HG02759 (cell line): ENCODE measurements at regions not wholly inside any gene's neighbourhood (a gene's known extent, or its start where the extent isn't known, plus 50 kb on each side); places are given as distances from the start of the nearest gene placed in this dataset.

Experiments
- ATAC-seq: cut with Tn5 transposase; IDR thresholded peaks from one replicate; pipeline ENCODE4 v1.9.1; 2021; ENCODE audit warnings: mild to moderate bottlenecking, moderate library complexity; ENCODE audit not compliant: unreplicated experiment

DNA sequence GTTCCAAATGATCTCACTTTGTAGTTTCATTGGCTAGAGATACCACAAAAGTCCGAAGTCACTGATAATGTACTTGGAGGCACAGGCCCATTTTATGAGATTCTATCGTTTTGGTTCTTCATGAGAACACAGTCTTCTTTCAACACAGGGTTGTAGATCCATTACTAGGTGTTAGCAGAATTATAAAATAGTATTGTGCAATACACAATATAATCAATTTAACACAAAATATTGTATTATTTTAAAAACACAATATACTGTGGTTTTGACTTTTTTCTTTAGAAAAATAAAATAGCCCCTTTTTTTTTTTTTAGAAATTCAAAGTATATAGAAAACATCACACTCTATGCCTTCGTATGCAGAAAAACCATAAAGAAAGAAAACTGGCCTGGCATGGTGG, 138.6 kb upstream of the TSC22D2 start:
- ATAC-seq: no peak

DNA sequence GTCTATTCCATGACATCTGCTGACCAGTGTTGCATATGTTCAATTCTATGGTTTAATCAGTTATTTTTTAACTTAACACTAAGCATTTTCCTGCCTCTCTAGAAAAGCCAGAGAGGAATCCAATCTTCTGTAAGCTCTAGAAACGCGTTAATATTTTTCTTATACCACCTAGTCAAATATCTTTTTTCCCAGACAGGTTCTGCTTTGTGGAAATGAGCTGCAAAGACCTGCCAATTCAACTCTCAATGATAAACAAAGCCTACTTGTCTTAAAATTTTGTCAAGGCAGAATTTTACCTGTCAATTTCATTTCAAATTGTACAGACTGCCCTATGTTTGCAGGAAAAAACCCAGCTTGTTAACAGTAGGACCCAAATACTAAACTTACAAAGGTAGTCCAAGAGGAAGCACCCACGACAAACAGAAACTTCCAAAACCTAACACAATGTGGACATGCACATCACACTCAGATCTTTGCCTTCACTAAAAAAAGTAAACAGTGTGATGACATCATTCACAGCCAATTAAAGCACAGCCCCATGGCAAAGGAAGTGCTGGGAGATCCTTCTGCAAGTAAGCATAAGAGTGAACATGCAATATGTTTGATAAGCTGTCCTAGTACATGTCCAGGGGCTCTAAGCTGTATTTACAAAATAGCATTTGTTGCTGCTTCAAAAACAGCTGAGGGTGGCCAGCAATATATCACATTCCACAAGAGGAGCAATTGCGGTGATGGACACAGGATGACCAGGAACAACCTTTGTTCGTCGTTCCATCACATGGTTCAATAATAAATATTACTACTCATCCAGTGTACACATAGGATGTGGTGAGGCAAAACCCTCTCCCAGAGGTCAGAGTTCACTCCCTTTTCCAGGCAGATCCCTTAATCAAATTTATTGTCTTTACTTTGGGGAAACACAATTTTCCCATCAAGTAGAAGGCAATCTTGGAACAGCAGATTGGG, 139.4 kb upstream of the TSC22D2 start:
- no peak for ATAC-seq

DNA sequence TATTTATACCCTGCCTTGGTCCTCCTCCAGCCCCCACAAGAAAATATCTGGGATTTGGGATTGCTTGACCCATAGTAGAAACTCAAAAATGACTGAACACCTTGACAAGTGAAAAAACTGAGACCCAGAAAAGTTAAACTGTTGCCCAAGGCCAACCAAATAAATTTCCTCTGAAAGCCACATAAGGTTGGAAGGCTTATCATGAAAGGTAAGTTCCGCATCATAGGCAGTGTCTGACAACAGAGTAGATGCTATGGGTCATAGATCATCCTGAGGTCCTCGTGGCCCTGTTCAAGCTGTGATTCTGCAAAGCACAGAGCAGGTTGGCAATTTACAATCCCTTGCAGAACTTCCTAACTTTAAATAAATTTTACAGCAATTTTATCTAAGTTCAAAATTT, 140.8 kb upstream of the TSC22D2 start:
- no peak for ATAC-seq

DNA sequence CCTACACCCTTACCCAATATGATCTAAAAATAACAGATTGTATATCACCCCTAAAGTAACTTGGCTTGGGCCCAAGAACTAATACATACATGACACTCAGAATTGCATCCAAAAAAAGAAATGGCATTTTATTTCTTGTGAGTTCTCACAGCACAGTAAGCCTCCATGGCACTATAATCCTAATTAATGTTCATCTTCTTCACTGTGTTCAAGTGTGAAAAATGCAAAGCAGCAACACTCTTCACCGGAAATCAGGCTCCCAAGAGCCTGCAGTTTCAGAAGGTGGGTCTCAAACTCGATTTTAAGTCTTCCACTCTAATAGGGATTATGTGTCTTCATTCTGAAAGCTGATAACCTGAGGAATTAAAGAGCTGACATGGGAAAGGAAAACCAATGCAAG, 142.8 kb upstream of the TSC22D2 start:
- ATAC-seq: no peak

DNA sequence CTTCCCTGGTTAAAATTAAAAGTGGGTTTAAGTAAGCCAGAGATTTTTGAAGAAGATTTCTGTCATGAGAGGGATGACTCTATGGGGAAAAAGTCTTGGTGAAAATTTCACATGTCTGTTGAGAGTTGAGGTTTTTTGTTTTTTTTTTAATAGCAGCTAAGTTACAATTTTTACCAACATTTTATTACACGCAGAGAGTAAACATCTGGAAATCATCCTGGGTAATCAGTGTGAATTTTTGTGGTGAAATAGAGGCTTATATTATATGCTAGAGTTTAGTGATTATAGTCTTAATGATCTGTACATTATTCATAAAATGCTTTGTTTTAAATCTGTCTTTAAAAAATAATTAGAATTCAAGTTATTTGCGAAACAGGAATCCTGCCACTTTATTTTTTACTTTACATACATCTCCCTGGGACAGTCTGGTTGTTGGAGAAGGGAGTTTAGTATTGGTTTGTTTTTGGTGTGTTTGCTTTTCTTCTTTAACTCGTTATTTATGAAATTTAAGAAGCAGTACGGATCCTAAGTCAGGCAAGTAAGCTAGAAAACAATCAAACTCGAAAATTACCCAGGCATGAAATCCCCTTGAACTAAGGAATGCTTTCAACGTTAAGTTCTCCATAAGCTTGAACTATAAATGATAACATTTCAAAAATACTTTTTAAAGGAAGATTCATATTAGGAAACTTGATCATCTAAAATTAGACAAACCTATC, 143.4 kb upstream of the TSC22D2 start:
- ATAC-seq: no peak

DNA sequence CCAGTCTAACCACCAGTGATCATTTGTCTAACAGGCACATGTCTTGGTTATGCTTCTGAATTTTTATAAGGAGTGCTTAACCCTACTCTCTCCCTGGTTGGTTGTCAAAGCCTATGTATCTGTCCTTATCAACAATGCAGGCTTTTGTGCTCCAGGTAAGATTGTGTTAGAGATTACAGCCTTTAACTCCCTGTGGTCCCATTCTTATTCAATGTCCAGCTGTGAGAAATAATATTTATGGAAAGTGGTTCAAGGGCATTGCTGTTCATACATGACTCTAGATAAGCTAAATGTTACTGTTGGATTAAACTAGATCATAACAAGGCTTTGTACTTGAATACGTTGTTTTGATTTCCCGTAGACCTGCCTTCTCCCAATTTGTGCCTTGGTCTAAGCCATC, 146.1 kb upstream of the TSC22D2 start:
- no peak for ATAC-seq

DNA sequence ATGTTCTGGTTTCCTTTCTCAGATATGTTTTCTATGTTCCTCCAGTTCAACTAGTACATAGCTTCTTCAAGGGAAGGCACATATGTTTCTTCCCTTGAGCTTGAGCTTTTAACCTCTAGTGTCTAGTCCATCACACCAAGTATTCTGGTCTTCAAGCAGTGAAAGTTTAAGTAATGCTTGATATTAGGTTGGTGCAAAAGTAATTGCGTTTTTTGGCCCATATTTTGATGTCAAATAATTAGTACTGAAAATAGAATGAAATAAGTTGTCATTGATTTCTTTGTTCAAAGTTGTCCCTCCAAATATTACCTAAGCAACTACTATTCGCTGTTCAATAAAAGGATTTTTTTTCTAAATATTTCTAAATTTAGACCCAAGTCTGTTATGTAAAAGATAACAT, 146.7 kb upstream of the TSC22D2 start:
- ATAC-seq: no peak

DNA sequence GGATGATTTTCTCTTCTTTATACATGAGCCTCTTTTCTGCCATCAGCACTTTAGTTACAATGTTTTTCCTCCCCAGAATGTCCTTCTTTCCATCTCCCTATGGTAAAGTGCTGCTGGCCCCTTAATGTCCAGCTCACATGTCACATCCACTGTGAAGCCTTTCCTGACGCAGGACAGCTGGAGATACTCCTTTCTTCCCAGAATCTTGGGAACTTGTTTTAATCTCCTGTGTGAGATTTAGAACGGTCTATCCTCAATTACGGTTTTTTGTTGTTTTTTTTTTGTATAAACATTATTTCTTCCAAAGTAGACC, 147.7 kb upstream of the TSC22D2 start:
- no peak for ATAC-seq

DNA sequence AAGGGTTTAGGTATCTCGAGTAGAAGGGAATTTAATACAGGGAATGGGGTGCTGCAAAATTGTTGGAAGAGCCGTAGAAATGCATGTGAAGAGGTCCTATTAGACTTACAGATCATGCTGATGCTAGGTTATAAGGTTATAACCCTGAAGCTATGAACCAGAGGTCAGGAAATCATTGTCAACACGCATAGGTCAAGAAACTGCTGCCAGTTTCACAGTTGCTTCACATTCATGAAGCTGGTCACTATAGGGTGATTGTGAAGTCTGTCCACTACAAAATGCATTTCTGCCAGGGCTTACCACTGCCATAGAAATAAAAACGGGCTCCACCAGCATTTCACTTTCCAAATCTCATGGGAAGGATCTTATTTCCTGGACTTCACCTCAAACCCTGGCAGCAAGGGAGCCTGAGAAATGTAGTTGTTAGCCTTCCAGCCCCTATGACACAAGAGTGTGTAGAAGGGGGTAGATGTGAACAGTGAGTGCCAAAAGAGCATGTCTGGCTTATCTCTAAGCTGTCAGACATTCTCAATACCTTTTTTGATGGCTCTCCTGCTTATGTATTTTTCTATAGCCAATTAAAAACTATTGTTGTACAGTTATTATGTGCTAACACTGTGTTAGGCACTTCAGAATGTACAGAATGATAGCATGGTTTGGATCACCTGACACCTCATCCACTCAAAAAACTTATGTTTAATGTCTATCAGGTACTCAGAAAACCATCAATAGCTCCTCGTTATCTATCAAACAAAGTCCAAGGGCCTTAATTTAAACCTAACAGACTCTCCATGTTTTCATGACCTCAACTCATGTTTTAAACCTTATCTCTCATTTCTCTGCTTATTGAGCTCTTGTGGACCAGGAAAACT, 148.3 kb upstream of the TSC22D2 start:
- no peak for ATAC-seq

DNA sequence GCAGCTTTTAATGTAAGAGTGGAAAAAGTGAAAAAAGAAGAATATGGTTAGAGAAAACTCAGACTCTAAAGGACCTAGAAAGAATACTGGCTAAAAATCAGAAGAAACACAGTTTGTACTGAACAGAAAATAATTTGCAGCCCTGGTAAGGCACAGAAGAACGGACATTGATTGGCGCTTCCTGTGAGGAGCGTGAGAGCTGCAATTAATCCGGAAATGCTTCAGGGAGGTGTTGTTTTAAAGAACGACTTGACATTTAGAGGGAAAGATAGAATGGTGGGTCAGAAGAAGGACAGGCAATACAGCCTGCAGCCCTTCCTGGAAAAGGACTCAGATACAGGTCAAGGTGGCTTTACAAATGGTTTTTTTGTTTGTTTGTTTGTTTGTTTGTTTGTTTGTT, 151.3 kb upstream of the TSC22D2 start:
- no peak for ATAC-seq

DNA sequence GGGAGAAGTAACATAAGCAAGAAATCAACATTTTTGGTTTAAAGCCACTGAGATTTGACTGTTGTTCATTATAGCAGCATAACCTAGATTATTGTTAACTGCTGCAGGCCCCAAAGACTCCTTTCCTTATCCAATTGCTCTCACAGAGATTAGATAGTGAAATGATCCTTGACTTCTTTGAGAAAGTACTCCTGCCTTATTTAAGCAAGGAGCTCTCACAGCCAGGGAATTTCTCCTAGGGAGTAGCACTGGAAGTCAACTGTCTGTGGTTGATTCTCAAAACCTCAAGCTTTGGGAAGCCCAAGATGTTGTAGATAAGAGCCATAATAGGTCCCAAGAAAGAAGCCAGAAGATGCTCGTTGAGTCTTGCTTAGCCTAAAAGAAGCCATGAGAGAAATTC, 151.8 kb upstream of the TSC22D2 start:
- ATAC-seq: no peak

DNA sequence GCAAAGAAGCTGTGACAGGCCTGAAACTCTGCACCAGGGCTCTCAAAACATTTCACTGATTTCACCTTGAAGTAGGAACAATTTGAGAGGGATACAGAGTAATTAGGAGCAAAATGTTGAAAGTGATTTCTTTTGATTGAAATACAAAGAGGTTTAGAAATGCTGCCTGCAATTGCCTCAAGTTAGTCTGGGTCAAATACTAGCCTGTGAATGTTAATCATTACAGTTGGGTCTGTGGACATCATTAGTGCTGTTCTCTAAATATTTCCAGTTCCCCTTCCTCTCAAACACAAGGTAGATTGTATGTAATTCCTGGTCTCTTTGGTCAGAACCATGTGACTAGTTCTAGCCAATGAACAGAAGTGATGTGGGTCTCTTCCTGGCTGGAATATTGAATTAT, 152.3 kb upstream of the TSC22D2 start:
- no peak for ATAC-seq

DNA sequence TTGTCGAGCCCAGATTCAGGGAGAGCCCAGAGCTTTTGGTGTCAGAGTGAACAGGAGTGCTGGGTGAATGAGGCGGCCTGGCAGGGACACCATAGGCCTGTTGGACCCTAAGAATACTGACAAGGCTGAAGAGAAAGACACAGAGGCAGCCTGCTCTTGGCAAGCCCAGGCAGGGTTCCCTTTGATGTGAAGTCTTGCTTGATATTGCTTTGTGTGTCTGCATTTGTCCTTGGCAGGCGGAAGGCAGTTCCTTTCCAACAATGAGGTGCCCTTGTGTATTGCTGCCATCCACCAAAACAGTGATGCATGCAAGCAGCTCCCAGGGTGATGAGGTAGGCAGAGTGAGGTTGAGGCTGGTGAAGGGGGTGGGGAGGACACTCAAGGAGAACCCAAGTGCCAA, 152.7 kb upstream of the TSC22D2 start:
- no peak for ATAC-seq

DNA sequence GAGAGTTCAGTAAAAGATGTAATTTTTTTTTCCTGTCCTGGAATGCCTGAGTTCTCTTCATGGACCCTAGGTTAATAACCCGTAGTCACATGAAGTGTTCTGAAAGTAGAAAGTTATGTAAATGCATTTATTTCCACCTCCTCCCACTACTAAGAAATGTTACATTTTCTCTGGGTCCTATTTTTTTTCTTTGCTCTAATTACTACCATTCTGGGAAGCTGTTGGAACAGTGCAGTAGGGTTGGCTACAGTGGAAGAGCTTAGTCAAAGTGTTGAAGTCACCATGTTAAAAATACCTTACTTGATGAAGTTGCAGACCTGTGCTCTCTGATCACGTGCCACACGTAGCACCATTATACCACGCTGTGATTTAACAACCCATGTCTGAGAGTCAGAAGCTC, 153.8 kb upstream of the TSC22D2 start:
- ATAC-seq: no peak

DNA sequence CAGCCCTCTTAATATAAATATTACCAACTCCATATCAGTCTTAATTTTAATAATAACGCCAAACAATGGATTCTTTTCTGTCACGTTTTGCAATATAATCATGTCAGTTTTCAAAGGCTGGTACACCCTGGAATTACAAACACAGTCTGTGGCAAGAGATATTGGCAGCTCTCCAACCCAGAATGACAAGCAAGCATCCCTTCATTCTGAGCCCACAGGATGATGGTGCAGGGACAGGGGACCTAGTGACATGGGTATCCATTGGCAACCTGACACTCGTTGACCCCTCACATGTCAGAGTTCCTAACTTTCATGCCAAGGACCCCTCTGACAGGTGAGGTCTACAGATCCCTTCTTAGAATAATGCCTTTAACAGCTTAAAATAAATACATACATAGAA, 154.5 kb upstream of the TSC22D2 start:
- no peak for ATAC-seq

DNA sequence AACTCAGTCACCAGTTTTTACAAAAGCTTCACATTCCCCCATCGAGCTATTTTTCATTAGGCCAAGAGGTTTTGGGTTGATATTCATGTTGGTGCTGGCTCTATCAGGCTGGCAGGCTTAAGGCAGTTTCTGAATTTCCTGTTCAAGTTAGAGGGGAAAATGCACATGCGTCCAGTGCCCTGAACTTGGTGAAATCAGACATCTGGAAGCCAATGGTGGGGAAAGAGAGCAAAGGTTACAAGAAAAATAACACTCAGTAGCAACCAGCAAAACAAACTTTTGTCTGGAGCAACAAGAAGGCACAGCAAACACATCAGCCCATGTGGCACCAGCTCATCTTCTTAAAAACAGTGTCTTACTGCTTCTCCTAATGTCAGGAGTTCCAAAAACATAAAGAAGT, 155.6 kb upstream of the TSC22D2 start:
- no peak for ATAC-seq

DNA sequence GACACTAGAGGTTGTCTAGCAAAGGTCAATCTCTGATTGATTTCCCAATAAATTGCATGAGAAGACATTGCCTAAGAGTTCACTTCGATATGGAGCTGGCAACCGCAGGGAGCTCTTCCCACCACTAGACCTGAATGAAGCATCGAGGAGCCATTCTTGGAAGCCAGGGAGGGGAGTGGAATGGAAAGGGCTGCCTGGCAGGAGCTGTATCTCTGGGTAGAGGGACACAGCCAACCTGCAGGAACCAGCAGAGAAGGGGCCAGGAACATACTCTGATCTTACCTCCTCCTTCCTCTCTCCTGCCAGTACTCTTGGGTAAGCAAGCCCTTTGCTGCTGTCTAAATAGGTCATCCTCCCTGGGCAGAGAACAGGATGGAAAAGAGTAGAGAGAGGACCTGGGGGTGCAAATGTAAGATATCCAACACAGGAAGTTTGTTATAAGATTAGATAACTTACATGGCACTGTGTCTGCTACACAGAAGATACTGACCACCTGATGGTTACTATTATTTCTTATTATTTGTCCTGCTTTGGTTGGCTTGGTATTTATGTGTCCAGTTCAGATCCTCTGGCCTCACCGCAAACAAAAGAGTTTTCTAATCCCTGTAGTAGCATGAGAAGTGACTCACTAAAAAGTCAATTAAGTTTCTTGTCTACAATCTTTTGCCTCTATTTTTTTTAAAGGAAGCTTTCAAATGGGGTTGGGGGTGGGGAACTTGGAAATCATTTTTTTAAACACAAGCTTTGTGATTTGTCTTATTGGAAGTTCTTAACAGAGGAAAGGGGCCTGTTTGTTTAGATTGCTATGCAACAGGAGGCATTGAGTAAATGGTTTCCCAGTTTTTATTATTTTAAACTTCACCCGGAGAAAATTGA, 156.7 kb upstream of the TSC22D2 start:
- no peak for ATAC-seq

DNA sequence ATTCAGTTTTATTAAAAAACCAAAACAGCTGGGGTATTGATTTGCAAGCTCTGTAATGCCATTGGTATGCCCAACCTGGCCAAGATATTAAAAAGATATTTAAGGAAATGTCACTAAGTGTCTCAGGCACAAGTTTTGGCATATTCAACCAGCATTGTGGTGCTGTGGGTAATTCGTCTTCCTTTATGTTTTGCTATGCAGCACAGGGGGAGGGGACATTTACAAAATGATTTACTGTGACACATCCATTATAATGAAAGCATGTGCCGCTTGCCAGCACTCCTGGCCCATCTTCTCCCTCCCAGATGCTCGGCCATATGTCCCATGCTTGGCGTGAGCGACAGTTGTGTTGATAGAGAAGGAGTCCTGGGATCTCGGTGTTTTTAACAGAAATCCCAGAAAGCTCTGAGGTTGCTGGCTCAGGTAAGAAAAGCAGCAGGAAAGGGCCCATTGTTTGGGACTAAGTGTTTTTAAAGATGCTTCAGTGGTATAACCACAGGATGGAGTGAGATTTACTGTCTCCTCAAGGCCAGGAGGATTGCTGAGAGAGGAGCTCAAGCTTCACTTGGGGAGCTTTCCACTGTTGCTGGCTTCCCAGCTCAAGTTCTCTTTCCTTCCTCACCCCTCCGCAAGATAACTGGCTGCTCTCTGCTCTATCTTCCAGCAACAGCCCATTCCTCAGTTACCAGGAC, 158.2 kb upstream of the TSC22D2 start:
- ATAC-seq: no peak

DNA sequence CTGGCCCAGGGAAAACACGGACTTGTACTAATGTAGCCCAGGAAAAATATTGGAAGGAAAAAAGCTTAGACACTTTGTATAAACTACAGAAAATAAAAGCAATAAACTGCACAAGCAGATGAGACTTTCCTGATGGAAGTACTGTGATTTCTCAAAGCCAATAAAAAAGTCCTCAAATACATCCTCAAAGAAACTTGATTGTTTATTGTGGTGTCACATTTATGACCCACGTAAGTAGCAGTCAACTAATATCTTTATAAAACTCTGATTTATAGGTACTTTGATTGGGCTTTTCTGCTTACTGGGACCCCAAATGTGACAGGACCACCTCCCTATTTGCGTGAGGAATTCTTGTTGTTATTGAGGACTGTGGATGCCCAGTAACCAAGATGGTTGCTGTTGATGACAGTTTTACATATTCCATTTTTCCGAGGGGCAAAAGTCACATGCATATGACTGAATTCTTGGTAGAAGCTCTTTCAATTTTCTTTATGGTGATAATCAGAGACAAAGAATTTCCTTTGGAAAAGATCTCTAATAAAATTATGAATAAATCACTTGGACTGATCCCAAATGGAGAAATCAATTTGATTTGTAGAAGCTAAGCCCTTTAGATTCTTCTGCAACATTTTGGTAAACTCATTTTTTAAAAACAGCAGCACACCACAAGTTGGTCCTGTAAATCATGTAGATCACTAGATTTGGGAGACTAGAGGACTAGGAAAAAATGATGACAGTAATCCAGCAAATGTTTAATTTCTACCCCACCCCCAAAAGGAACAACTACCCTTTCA, 159.0 kb upstream of the TSC22D2 start:
- ATAC-seq: no peak
